DOHH2 (cell line): ENCODE measurements at regions not wholly inside any gene's neighbourhood (a gene's known extent, or its start where the extent isn't known, plus 50 kb on each side); places are given as distances from the start of the nearest gene placed in this dataset.

Experiments
- H3F3A ChIP-seq: fragments of 200-600 bp; sonication (generic), shearing (Covaris generic); 2 replicates; pipeline ENCODE4 v1.6.0; 2016; ENCODE audit warnings: antibody characterized with exemption, mild to moderate bottlenecking; ENCODE audit not compliant: control insufficient read depth, insufficient read depth
- H3K27ac ChIP-seq: fragments of 200-600 bp; sonication (generic); 2 replicates; pipeline ENCODE4 v1.5.1; 2014; ENCODE audit warnings: low read depth, mild to moderate bottlenecking, low read length, moderate library complexity
- H3K27me3 ChIP-seq: fragments of 200-600 bp; sonication (generic); 2 replicates; pipeline ENCODE4 v1.6.1; 2014; ENCODE audit warnings: mild to moderate bottlenecking, low read length, mixed read lengths; ENCODE audit not compliant: control insufficient read depth
- H3K36me3 ChIP-seq: fragments of 200-600 bp; sonication (generic); 2 replicates; pipeline ENCODE4 v1.6.1; 2014; ENCODE audit warnings: mild to moderate bottlenecking, low read length, moderate library complexity, mixed read lengths; ENCODE audit not compliant: control insufficient read depth
- H3K4me1 ChIP-seq: fragments of 200-600 bp; sonication (generic); 2 replicates; pipeline ENCODE4 v1.6.1; 2014; ENCODE audit warnings: mild to moderate bottlenecking, low read length, mixed read lengths; ENCODE audit not compliant: control insufficient read depth
- H3K4me2 ChIP-seq: fragments of 200-600 bp; sonication (generic); 2 replicates; pipeline ENCODE4 v1.6.0; 2014; ENCODE audit warnings: mild to moderate bottlenecking, low read length, moderate library complexity
- H3K4me3 ChIP-seq: fragments of 200-600 bp; sonication (generic); 2 replicates; pipeline ENCODE4 v1.5.1; 2014; ENCODE audit warnings: mild to moderate bottlenecking, low read length, mixed read lengths
- H3K79me2 ChIP-seq: fragments of 200-600 bp; sonication (generic); 2 replicates; pipeline ENCODE4 v1.6.1; 2014; ENCODE audit warnings: mild to moderate bottlenecking, low read length, mixed read lengths; ENCODE audit not compliant: control insufficient read depth
- H3K9me2 ChIP-seq: fragments of 200-600 bp; sonication (generic); replicated peaks from 2 replicates; pipeline ENCODE4 v1.6.1; 2014; ENCODE audit warnings: mild to moderate bottlenecking, low read length, mixed read lengths; ENCODE audit not compliant: control insufficient read depth
- H3K9me3 ChIP-seq: fragments of 200-600 bp; sonication (generic); 2 replicates; pipeline ENCODE4 v1.6.1; 2014; ENCODE audit warnings: antibody characterized with exemption, low read length, mixed read lengths; ENCODE audit not compliant: control insufficient read depth, insufficient read depth
- H4K20me1 ChIP-seq: fragments of 200-600 bp; sonication (generic); 2 replicates; pipeline ENCODE4 v1.6.0; 2014; ENCODE audit warnings: low read depth, mild to moderate bottlenecking, antibody characterized with exemption, low read length, moderate library complexity; ENCODE audit not compliant: control insufficient read depth, insufficient read depth
- EZH2phosphoT487 ChIP-seq: fragments of 200-600 bp; sonication (generic); IDR thresholded peaks from 2 replicates; pipeline ENCODE4 v1.6.1; 2017; ENCODE audit warnings: borderline replicate concordance, mild to moderate bottlenecking, antibody characterized with exemption, low read length, moderate library complexity, mixed read lengths
- TF ChIP-seq, protein P1 (sequence below): fragments of 200-600 bp; sonication (generic); IDR thresholded peaks from one replicate; pipeline ENCODE4 v1.5.1; 2014; ENCODE audit warnings: antibody characterized with exemption, mild to moderate bottlenecking, low read depth, low read length; ENCODE audit not compliant: poor library complexity, severe bottlenecking

DNA sequence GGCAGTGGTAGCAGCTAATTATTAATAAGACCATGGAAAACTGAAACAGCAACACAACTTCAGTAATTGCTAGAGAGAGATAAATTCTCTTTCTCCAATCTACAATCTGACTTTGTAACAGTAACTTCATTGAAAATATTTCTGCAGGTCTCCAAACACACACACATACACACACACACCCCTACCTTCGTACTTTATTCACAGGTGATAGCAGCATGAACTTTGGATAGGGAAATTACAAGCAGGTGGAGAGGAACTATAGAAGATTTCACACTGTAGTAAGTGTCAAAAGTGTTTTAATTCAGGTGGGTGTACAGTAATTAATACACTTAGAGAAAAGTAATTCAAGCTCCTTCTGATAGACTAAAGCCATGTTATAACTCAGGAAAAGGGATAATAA is 587.5 kb downstream of the TUSC7 start:
- no peak overlapping the region for H3K27ac ChIP-seq
- H3K36me3 ChIP-seq: no peaks in the 10 kb centered on the region
- H3K9me3 ChIP-seq: no peaks in the 10 kb centered on the region
- H3K4me3 ChIP-seq: no peak overlapping the region
- H3K27me3 ChIP-seq: no peaks in the 10 kb centered on the region
- no peak overlapping the region for H3K4me2 ChIP-seq
- no peaks in the 10 kb centered on the region for H3K4me1 ChIP-seq
- no peaks in the 10 kb centered on the region for H3K9me2 ChIP-seq
- no peaks in the 10 kb centered on the region for H3K79me2 ChIP-seq
- no peaks in the 10 kb centered on the region for H3F3A ChIP-seq
- no peaks in the 10 kb centered on the region for H4K20me1 ChIP-seq
- no peak for TF ChIP-seq EZH2phosphoT487
- TF ChIP-seq, protein P1, sequence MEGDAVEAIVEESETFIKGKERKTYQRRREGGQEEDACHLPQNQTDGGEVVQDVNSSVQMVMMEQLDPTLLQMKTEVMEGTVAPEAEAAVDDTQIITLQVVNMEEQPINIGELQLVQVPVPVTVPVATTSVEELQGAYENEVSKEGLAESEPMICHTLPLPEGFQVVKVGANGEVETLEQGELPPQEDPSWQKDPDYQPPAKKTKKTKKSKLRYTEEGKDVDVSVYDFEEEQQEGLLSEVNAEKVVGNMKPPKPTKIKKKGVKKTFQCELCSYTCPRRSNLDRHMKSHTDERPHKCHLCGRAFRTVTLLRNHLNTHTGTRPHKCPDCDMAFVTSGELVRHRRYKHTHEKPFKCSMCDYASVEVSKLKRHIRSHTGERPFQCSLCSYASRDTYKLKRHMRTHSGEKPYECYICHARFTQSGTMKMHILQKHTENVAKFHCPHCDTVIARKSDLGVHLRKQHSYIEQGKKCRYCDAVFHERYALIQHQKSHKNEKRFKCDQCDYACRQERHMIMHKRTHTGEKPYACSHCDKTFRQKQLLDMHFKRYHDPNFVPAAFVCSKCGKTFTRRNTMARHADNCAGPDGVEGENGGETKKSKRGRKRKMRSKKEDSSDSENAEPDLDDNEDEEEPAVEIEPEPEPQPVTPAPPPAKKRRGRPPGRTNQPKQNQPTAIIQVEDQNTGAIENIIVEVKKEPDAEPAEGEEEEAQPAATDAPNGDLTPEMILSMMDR: no peak

DNA sequence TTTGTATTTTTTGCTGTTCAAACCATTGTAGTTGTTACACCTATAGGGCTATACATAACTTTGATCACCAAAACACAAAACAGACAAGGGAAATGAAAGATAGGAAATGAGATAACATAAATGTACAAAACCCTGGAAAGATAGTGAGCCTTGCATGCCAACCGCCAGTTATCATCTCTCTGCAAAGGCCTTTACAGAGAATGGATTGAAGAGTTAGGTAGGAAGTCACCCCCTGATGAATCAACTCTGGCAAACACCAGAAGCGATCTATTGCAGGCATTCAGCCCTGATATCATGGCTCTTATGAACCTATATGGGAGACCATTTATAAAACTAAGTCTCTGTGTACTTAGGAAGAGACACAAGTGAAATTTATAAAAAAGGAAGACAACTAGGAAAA is 588.0 kb downstream of the TUSC7 start:
- H3K9me3 ChIP-seq: no peaks in the 10 kb centered on the region
- H3K36me3 ChIP-seq: no peaks in the 10 kb centered on the region
- no peaks in the 10 kb centered on the region for H4K20me1 ChIP-seq
- TF ChIP-seq EZH2phosphoT487: no peak
- TF ChIP-seq, protein P1: no peak
- no peaks in the 10 kb centered on the region for H3K9me2 ChIP-seq
- no peak overlapping the region for H3K27ac ChIP-seq
- H3K4me1 ChIP-seq: no peaks in the 10 kb centered on the region
- no peak overlapping the region for H3K4me2 ChIP-seq
- H3K4me3 ChIP-seq: no peak overlapping the region
- H3F3A ChIP-seq: no peaks in the 10 kb centered on the region
- no peaks in the 10 kb centered on the region for H3K27me3 ChIP-seq
- H3K79me2 ChIP-seq: no peaks in the 10 kb centered on the region

DNA sequence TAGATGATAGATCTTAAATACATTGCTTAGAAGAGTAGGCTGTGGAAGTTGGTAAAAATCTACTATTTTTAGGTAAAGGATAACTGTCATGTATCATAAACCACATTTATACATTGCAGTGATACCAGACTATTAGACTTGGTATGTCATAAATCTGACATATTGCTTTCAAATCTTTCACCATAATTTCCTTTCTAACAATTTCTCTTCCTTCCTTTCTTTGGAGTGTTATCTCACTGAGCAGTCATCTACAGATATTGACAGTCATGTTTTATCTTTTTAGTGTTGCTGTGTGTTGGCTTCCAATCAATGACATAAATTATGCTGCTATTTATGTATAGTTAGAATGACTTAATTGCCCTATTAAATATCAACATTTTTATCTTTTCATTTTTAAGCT is 588.7 kb downstream of the TUSC7 start:
- TF ChIP-seq, protein P1: no peak
- TF ChIP-seq EZH2phosphoT487: no peak
- no peak overlapping the region for H3K4me2 ChIP-seq

DNA sequence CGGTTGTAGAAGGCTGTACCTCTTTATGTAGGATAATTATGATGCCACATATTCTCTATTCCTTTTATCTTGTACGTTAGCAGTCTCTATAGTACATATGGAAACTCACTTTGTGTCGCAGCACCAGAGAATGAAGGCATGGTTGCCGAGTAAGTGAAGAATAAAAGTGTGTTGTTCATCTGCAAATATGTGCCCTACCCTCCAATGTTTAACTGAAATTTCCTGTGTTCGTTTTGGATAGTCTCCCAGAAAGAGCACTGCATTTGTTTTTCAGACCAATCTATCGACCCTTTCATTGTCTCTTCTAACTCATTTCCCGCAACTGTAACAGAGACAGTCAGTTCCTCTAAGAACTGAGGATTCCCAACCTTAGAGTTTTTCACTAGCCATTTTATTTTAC is 592.8 kb downstream of the TUSC7 start:
- no peak overlapping the region for H3K4me2 ChIP-seq
- no peaks in the 10 kb centered on the region for H3K79me2 ChIP-seq

More for the DNA sequence above, 588.7 kb downstream of the TUSC7 start:
- Histone ChIP-seq H3K36me3 (no peaks in the 10 kb centered on the region), H3F3A (no peaks in the 10 kb centered on the region), H3K27me3 (no peaks in the 10 kb centered on the region), H3K9me2 (no peaks in the 10 kb centered on the region), H3K9me3 (no peaks in the 10 kb centered on the region), H3K4me1 (no peaks in the 10 kb centered on the region), H3K79me2 (no peaks in the 10 kb centered on the region), H4K20me1 (no peaks in the 10 kb centered on the region), H3K27ac (no peak overlapping the region), H3K4me3 (no peak overlapping the region)

More for the DNA sequence above, 592.8 kb downstream of the TUSC7 start:
- Histone ChIP-seq H3K4me1 (peaks cover 4% of the 10 kb centered on the region; the same call in 1 of the 2 replicates), H4K20me1 (no peaks in the 10 kb centered on the region), H3K9me2 (no peaks in the 10 kb centered on the region), H3K27me3 (no peaks in the 10 kb centered on the region), H3K27ac (no peak overlapping the region), H3K4me3 (no peak overlapping the region), H3F3A (no peaks in the 10 kb centered on the region), H3K9me3 (no peaks in the 10 kb centered on the region), H3K36me3 (no peaks in the 10 kb centered on the region)
- TF ChIP-seq, protein P1: no peak
- no peak for TF ChIP-seq EZH2phosphoT487
